NCI-H526 treated with DMSO at 0.1 percent for 48 hours (cell line): ENCODE measurements at regions not wholly inside any gene's neighbourhood (a gene's known extent, or its start where the extent isn't known, plus 50 kb on each side); places are given as distances from the start of the nearest gene placed in this dataset.

ENCODE experiments used
- DNase-seq: peaks from one replicate; lab custom pipeline; 2025; lab: John Stamatoyannopoulos, UW

DNA sequence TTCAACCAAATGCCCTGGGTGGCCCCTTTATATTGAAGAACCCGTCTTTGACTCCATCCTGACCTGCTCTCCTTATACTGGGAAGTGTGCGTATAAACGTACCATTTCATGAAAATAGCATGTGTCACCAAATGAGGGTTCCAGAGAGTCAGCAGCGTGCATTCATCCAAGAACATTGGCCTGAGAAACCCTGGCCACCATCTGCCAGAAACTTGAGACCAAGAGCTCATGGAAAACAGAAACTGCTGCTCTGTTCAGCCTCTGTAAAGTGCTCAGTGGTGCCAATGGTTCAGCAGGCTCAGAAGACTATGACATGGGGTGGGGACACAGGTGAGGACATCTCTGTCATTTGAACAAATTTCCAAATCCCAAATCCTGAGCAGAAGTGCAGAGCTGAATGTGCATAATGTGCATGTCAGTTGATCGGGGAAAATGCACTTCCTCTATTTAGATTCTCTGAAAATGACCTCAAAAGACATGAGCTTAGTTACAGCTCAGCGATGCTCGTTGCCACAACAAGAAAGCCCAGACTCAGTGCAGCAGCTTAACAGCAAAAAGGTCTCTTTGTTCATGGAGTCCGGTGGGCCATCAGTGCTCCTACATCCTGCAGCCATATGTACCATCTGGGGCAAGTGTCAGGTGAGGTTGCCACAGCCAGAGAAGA, 176.1 kb downstream of the ATPSCKMT start:
- DNase-seq = no peak

DNA sequence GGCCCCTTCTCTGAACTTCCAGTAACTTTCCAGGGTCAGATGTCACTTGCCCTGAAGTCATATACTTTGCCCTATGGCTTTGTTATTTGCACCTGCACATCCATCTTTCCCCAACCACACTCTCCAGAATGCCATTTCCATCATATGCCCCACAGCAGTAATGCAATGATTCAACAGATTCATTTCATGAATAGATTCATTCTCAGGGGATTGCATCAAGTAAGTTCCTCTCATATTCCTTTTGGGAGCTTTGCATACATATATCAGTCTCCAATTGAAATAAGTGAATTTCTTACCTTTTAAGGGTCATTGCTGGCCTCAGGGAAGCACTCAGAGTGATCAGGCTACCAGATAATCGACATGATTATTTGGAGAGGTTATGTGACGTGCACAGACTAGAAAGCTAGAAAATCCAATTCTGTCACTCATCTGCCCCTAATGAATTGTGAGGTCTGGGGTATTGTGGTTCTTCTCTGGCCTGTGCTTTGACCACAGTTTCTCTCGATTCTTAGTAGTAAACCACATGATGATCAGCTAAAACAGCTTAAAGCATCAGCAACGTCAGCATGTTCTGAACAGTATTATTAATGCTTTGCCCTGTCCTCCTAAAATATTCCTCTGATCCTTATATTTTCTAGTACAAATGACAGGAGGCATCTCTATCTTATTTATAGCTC, 179.9 kb downstream of the ATPSCKMT start:
- DNase-seq = no peak

DNA sequence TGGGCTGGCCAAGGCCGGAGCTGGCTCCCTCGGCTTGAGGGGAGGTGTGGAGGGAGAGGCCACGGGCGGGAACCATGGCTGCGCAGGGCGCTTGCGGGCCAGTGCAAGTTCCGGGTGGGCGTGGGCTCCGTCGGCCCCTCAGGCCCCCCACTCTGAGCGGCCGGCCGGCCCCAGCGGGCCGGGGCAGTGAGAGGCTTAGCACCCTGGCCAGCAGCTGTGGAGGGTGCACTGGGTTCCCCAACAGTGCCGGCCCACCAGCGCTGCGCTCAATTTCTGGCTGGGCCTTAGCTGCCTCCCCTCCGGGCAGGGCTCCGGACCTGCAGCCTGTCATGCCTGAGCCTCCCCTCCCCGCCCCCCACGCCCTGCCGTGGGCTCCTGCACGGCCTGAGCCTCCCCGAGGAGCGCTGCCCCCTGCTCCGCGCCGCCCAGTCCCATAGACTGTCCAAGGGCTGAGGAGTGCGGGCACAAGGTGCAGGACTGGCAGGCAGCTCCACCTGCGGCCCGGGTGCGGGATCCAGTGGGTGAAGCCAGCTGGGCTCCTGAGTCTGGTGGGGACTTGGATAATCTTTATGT, 184.2 kb downstream of the ATPSCKMT start:
- no peak for DNase-seq

DNA sequence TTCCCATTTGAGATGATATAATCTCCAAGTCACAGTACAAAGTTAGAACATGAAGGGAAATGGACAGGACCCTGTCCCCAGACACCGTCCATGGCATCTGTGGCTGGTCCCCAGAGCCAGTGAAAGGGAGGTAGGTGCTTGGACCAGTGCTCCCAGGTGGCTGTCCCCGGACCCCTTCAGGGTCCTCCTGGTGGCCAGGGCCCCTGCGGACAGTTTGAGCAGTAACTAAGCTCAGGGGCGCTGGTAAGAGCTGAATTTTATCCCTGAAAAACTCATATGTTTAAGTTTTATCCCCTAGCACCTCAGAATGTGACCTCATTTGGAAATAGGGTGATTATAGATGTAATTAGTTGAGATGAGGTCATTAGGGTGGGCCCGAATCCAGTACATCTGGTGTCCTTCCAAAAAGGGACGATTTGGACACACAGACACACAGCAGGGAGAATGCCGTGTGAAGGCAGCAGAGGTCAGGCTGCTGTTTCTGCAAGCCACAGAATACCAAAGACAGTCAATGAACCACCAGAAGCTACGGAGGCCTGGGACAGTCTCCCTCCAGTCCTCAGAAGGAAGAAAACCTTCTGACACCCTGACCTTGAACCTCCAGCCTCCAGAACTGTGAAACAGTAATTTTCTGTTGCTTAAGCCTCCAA, 185.0 kb downstream of the ATPSCKMT start:
- DNase-seq = no peak

DNA sequence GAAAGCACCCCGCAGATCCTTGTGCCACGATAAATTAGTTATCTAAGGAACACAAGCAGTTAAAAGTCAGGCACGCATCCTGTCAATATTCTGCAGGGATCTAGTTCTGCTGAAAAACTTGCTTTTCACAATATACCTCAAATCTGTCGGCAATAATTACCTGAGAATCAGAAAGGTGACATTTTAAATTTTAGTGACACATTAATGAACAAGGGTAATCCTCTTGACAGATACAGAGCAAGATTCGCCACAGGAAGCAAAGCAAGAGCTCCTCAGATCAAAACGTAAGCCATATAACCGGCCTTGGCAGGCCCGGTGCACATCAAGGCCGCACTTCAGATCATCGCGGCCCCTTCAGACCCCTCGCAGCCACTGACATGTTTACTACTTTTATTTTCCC, 185.7 kb downstream of the ATPSCKMT start:
- no peak for DNase-seq

DNA sequence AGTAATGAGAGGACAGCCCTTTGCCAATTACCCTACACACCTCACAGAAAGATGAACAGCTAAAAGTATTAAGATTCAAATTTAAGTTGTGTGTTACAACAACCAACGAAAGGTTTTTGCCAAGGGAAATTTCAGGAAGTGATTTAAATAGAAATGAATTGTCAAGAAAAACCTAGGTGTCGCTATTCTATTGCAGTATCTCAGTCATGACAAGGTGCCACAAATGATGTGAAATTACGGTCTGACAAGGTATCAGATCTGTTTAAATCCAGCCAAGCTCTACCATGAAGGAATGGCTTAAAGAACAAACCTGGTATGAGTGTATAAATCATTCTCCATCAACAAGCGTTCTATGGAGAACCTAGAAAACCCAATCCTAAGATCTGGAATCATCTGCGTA, 189.7 kb downstream of the ATPSCKMT start:
- DNase-seq = no peak

DNA sequence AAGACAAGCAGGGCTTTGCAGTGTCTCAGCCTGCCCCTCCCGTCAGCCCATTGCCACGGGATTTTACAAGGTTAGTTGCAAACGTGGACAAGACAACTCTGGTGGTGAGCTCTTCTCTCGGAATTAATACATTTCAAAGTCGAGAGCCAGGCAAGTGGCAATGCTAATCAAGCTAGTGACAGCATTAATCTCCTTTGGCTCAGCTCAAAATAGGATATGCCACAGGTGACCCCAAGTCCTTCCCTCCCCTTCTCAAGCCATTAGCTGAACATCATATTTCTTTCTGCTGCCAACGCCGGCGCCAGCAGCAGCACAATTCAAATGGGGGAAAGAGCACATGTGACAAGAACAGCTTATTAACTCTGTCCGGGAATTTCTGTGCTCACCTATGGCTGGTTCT, 190.1 kb downstream of the ATPSCKMT start:
- peak; percentile 3 for DNase-seq

DNA sequence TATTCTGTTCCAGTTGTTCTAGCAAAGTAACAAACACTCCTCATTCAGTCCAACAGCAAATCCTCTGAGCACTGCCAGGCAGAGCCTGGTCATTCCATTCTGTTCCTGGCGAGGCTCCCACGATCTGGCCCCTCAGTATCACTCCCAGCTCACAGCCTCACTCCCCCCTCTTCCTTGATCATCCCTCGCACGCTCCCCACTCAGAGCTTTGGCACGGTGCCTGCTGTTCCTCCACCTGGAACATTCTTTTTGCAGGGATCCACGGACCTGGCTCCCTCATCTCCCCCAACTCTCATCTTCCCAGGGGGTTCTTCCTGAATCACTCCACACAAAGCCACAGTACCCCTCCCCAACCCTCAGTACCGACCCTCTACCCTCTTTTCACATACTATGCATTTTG, 192.3 kb downstream of the ATPSCKMT start:
- no peak for DNase-seq

DNA sequence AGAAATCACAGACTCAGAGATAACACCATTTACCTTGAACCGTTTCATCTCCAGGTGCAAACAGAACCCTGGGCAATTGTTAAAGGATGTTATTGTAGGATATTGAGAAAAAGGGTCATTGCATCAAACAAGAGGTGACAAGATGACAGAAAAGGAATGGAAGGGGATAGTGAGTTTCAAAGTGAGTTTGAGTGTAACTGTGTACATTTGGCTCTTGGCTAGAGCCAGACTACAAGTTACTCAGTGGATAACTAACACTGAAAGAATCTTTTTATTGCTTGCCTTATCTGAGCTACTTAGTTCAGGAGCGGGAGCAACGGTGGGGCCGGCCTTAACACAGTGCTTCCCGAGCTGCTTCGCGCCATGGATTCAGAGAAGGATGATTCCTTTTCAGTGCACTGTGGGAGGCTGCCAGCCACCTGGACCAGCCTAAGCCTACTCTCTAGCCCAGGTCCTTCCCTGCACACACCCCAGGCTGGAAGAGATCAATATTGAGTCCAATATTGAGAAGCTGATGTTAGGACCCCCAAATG, 193.4 kb downstream of the ATPSCKMT start:
- no peak for DNase-seq

DNA sequence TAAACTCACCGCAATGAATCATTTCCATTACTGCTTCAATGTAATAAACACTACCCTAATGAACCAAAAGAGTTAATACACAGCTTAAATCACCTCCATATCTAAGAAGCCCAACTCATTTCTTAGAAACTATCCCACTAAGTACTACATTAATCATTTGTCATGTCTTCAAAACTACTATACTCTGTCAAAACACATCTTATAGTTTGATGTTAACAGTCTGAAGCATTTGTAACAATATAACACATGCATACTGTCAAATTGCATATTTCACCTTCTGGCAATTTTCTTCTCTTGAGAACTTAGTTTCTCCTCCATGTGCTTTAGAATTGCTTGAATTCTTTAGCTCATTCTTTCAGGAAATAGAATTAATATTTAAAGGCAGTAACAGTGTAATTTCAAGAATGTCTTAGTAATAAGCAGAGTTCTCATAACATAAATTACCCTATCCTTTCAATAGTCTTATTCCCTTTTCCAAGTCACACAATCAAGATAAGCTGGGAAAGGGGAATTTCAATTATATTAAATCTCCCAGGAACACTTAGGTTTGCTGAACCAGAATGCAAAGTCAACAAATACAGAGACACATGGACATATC, 199.7 kb downstream of the ATPSCKMT start:
- no peak for DNase-seq

DNA sequence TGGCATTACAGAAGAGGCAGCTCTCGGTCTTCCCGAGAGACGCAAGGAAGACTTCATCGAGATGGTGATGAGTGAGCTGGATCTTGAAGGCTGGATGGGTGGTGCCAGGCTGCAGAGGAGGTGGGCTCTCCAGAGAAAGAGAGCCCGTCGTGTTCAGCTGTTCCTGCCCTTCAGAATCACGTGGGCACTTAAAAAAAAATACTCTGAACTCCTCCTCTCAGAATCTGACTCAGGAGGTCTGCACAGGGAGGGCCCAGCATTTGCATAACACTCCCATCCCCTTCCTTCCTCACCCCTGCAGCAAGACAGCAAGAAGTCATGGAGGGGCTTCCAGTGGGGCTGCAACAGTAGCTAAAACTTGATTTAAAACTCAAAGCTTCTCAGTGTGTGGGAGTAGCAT, 203.0 kb downstream of the ATPSCKMT start:
- DNase-seq = no peak

DNA sequence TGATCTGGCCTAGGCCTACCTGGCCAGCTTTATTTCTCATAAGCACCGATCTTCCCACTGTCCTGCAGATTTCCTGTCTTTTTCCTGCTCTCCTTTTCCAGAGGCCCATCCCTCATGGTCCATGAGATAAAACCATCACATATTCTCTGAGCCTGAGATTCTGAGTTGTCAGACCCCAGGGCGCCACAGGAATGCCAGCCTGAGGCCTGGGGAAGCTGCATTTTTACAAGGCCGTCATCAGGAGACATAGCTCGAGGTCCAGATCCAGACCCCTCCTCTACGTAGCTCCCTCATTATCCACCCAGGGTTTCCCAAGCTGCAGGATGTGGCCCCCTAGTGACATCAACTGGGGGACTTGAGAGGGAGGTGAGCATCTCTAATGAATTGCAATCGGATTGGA, 204.3 kb downstream of the ATPSCKMT start:
- DNase-seq = no peak

DNA sequence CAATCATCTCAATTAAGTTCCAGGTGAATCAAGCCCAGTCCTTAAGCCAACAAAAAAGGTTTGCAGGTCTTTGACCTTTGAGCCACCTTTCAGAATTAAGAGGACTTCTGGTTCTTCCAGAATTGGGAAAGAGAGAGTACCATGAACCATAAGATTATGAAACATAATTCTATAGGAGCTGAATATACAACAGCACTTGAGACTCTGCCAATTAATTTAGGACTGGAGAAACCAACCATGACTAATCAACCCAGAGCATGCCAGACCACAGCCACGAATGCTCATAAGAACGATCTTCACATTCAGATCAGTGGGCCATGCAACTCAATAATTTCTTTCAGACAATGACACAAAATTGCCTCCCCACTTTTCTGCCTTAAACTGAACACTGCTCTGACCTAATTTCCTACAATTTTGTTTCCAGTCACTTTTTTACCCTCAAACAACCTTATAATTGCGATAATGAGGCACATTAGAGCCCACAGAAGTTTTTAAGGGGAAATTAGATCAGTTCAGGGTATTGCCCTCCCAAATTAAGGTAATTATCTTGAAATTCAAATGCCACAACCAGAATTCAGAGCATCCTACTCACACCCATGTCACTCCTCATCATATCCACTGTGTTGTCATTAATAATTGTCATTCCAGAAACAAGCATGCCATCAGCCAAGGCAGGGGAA, 213.4 kb downstream of the ATPSCKMT start:
- no peak for DNase-seq

DNA sequence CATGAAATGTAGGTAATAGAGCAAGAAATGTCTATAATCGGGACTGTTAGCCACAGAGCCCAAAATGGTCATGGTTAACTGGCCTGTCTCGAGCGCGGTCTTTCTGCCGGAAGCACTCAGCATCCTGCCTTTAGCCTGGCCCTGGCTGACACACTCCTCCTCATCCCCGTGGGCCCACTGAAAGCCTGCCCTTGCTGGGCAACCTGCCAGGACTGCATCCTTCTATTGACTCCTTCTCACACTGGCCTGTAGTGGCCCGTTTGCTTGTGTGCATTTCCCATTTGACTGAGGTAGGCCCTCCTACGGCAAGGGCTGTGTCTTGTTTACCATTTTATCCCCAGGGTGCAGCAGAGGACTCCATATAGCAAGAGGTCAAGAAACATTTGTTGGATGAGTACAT, 215.7 kb downstream of the ATPSCKMT start:
- DNase-seq = no peak

DNA sequence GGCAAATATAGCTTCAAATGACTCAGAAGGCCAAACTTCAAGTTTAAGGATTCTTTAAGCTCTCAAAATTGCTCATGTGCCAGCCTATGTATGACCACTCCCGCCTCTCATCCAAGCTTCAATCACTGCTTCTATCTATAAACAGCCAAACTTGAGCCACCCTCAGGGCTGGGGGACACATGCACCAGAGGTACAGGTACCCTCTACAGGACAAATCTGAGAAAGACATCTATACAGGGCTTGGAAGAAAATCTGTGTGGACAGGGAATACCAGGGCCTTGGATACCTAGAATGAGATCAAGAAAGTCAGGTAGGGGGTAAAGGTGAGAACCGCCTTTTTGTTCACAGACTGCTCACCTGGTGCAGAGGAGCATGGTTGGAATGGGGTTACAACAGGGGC, 217.9 kb downstream of the ATPSCKMT start:
- no peak for DNase-seq

DNA sequence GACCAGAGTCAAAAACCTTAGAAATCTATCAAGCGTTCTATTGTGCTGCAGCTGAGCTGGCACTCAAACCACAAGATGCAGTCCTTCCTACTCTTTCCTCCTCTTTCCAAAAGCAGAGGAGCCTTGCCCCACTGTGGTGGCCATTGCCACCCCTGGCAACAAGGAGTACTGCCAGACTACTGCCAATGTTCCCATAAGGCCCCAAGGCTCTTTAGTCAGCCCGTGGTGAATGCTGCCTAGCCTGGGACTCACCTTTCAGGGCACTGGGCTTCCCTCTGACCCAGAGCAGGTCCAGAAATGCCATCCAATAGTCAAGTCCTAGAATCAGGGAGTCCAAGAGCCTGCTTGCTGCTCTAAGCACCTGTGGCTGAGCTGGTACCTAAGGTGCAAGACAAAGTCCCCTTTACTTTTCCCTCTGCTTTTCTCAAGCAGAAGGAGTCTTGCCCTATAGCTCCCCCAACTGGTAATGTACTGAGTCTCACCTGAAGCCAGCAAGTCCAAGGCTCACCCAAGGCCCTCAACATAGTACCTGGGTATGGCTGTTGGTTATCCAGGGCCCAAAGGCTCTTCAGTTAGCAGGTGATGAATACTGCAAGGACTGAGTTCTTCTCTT, 219.4 kb downstream of the ATPSCKMT start:
- peak; percentile 14 for DNase-seq

DNA sequence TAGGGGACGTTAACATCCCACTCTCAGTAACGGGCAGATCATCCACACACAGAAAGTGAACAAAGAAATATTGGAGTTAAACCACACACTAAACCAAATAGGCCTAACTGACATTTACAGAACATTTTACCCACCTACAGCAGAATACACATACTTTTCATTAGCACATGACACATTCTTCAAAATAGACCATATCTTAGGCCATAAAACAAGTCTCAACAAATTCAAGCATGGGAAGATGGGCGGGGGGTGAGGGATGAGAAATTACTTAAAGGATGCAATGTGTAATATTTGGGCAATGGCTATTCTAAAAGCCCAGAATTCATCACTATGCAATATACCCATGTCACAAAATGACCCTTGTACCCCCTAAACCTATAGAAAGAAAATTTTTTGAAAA, 226.2 kb downstream of the ATPSCKMT start:
- DNase-seq = no peak

DNA sequence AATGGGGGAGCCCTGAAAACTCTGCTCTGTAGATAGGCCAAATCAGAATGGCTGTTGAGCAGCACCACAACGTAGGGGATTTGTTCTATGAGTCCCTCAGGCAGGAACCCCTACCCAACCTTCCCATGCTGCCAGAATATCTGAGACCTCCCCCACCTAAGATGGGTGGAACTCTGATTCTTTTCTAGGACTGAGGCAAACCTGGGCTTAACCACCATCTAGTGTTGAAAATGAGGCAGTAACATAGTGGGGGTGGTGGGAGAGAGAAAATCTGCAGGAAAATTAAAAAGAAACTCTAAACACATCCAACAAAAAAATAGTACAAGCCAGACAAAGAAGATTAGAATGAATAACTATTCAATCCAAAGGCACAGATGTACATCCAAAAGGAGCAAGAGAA, 228.4 kb downstream of the ATPSCKMT start:
- no peak for DNase-seq

DNA sequence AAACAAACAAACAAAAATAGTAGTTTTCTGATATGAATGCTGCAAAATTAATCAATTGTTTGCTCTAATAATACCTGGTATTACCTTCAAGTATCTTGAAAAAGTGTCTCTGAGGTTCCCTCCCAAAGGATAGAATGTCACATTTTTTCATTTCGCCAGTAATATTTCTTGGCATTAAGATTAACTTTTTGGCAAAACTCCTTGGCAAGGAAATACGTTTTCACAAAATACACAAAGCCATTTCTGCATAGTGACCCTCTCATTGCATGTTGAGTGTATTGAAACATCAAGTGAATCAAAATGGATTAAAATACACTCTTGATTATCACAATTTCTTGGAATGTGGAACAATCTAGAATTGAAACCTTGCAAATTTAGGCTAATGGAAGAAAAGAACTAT, 230.5 kb downstream of the ATPSCKMT start:
- no peak for DNase-seq

DNA sequence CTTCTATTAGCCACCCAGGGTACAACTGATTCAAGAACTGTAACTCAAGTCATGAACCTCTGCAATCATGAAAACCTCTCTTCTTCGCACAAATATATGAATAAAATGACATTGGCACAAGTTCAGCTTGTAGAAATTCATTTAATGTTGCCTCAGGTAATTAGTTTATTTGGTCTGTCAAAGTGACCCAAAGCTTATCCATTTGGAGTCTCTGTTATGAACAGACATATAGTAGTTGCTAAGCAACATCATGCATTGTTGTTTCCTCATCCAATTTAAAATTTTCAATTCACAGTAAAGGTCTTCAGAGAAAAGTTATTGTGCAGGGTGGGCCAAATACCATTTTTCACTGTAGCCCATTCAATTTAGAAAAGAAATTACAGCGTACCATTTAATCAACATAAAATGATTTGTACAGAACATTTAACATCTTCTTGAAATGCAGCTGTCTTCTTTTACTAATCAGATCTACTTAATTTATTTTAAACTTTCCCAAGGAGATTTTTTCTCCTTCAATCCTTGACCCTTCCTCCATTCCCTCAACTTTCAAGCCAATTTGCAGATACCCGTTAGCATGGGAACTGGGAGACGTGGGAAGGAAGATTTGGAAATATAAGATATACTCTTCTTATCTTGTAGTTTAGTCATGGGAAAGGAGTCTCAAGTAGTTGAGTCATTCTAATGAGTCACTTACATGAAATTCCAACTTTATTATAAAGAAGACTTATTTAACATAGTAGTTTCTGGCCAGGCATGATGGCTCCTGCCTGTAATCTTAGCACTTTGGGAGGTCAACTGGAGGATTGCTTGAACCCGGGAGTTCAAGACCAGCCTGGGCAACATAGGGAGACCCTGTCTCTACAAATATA, 231.3 kb downstream of the ATPSCKMT start:
- DNase-seq = no peak

DNA sequence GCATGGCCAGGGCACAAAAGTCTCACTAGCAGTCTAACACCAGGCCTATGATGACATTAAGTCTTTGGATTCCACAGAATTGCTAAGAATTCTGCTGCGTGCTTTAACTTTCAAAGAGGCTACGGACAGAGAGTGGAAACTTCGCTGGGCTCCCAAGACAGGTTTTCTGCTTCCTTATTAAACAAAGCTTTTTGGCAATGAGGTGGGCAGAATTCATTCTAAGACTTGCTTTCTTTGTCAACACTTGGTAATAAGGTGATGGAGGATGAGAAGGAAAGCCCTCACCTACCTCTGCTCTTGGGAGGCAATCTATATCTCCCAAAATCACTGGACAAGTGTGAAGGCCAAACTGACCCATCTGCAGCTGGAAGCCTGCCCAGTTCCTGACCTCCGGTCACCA, 231.9 kb downstream of the ATPSCKMT start:
- DNase-seq = no peak
